GM23338 (cell line): ENCODE measurements at regions not wholly inside any gene's neighbourhood (a gene's known extent, or its start where the extent isn't known, plus 50 kb on each side); places are given as distances from the start of the nearest gene placed in this dataset.

Source experiments
- CREB1 ChIP-seq: fragments of 250-450 bp; sonication (Bioruptor Pico); IDR thresholded peaks from 2 replicates; pipeline ENCODE4 v1.5.0; 2020; ENCODE audit warnings: low read depth, mild to moderate bottlenecking, moderate library complexity
- CTCF ChIP-seq, 2 experiments: fragments of 200-600 bp in 1 of 2; sonication (generic) in 1 of 2; conservative IDR thresholded peaks; 2 replicates each; pipeline versions ENCODE4 v1.5.1 to v1.6.1; 2016 to 2017; ENCODE audit warnings: antibody characterized with exemption in 2 of 2, low read depth in 2 of 2, mild to moderate bottlenecking in 2 of 2, moderate library complexity in 1 of 2
- EZH2 ChIP-seq: fragments of 200-600 bp; sonication (generic); IDR thresholded peaks from one replicate; pipeline ENCODE4 v1.8.0; 2017; ENCODE audit warnings: antibody characterized with exemption, mild to moderate bottlenecking, low read depth; ENCODE audit not compliant: unreplicated experiment
- EZH2phosphoT487 ChIP-seq: fragments of 200-600 bp; sonication (generic); IDR thresholded peaks from one replicate; pipeline ENCODE4 v1.8.1; 2018; ENCODE audit warnings: antibody characterized with exemption; ENCODE audit not compliant: unreplicated experiment
- NANOG ChIP-seq: IDR thresholded peaks from 2 replicates; pipeline ENCODE4 v1.6.1; 2016; ENCODE audit warnings: antibody characterized with exemption, borderline replicate concordance
- POLR2AphosphoS5 ChIP-seq: IDR thresholded peaks from 2 replicates; pipeline ENCODE4 v1.6.1; 2016; ENCODE audit warnings: antibody characterized with exemption, low read depth
- REST ChIP-seq: IDR thresholded peaks from one replicate; pipeline ENCODE4 v1.6.1; 2018; ENCODE audit warnings: antibody characterized with exemption; ENCODE audit not compliant: unreplicated experiment
- ZNF114 ChIP-seq: fragments of 250-450 bp; sonication (Bioruptor Pico); IDR thresholded peaks from 2 replicates; pipeline ENCODE4 v1.5.0; 2020; ENCODE audit warnings: mild to moderate bottlenecking, moderate library complexity
- ZNF462 ChIP-seq: fragments of 250-450 bp; sonication (Bioruptor Pico); IDR thresholded peaks from 2 replicates; pipeline ENCODE4 v1.5.0; 2020; ENCODE audit warnings: mild to moderate bottlenecking, moderate library complexity
- TF ChIP-seq, protein P1 (sequence below): IDR thresholded peaks from 2 replicates; pipeline ENCODE4 v1.6.1; 2016; ENCODE audit warnings: antibody characterized with exemption

DNA sequence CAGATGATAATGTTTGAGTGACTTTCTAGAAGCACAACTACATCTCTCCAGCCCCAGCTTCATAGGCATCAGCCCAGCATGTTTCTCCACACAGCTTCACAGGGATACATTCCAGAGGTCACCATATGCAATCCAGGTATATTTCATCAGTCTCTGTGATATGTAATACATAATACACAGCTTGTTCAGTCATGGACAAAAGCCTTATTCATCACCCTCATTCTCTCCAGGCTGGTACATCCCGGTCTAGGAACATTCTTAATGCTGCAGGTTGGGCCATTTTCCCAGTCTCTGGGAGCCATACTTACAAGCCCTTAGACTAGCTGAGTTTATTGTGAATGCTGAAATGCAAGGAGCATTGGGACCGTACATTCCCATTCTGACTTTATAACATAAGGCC is 169.4 kb downstream of the TMEM200A start:
- TF ChIP-seq CTCF (conservative IDR thresholded peaks at IDR 0.05; ENCODE audit: low read depth in 2 of 2) (no peak), EZH2 (no peak), ZNF114 (CRISPR knock-in tag) (no peak), EZH2phosphoT487 (no peak), REST (no peak), POLR2AphosphoS5 (no peak), CREB1 (no peak), ZNF462 (CRISPR knock-in tag) (no peak), NANOG (no peak)
- TF ChIP-seq, protein P1, sequence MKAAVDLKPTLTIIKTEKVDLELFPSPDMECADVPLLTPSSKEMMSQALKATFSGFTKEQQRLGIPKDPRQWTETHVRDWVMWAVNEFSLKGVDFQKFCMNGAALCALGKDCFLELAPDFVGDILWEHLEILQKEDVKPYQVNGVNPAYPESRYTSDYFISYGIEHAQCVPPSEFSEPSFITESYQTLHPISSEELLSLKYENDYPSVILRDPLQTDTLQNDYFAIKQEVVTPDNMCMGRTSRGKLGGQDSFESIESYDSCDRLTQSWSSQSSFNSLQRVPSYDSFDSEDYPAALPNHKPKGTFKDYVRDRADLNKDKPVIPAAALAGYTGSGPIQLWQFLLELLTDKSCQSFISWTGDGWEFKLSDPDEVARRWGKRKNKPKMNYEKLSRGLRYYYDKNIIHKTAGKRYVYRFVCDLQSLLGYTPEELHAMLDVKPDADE: no peak
